ENCODE measurements at regions not wholly inside any gene's neighbourhood (a gene's known extent, or its start where the extent isn't known, plus 50 kb on each side); places are given as distances from the start of the nearest gene placed in this dataset.

DNA sequence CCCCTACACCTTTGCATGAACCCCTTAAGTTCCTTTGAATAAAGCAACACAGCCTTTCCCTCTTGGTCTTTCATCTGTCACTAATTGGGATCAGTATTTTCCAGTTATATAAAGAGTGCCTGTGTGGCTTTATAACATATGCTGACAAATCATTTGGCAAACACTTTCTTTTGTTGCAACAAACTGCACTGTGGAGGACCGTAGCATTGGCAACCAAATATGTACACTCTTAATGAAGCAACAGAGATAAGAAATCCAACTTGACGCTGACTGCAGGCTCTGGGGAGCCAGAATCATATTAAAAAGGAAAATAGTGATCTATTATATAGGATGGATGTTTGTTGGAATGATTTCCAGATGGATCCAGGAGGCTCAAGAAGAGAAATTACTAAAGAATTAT, 120.1 kb upstream of the PRICKLE2 start:
- TF ChIP-seq, protein P1, sequence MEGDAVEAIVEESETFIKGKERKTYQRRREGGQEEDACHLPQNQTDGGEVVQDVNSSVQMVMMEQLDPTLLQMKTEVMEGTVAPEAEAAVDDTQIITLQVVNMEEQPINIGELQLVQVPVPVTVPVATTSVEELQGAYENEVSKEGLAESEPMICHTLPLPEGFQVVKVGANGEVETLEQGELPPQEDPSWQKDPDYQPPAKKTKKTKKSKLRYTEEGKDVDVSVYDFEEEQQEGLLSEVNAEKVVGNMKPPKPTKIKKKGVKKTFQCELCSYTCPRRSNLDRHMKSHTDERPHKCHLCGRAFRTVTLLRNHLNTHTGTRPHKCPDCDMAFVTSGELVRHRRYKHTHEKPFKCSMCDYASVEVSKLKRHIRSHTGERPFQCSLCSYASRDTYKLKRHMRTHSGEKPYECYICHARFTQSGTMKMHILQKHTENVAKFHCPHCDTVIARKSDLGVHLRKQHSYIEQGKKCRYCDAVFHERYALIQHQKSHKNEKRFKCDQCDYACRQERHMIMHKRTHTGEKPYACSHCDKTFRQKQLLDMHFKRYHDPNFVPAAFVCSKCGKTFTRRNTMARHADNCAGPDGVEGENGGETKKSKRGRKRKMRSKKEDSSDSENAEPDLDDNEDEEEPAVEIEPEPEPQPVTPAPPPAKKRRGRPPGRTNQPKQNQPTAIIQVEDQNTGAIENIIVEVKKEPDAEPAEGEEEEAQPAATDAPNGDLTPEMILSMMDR (IDR thresholded peaks at IDR 0.05; ENCODE audit: low read depth, low read length, poor library complexity, severe bottlenecking): no peak
- no peak for TF ChIP-seq EZH2phosphoT487 (IDR thresholded peaks at IDR 0.05; ENCODE audit: borderline replicate concordance, low read length)
